PC-3 (cell line): ENCODE measurements at regions not wholly inside any gene's neighbourhood (a gene's known extent, or its start where the extent isn't known, plus 50 kb on each side); places are given as distances from the start of the nearest gene placed in this dataset.
"Not testable (repeated sequence)": the region's sequence is repeated elsewhere in the genome, so short reads cannot be mapped to it uniquely, and the experiment has no call there.

ENCODE experiments used
- ATAC-seq: fragments of 200-7000 bp; cut with Tn5 transposase; 2 replicates; pipeline ENCODE4 v1.9.1; 2020; ENCODE audit warnings: mild to moderate bottlenecking, moderate library complexity
- BruUV-seq: library from RNA; stranded (reverse); fragments of 400-500 nt; replicated peaks from 2 replicates; lab custom pipeline; 2021; lab: Mats Ljungman, UMichigan
- CTCF ChIA-PET: fragments of 300-600 bp; sonication (Branson Sonifier 250); formaldehyde crosslinking; loops from one replicate; lab custom pipeline; 2022; ENCODE audit warnings: antibody characterized with exemption; lab: Charles Lee
- POLR2A ChIA-PET: fragments of 300-600 bp; sonication (Branson Sonifier 250); formaldehyde crosslinking; loops from one replicate; lab custom pipeline; 2022; ENCODE audit warnings: antibody characterized with exemption; ENCODE audit not compliant: unreplicated experiment; lab: Charles Lee
- DNase-seq: peaks from one replicate; pipeline ENCODE4 v3.0.0-alpha.2; 2015
- H2AFZ ChIP-seq: fragments of 300-600 bp; sonication (generic); 2 replicates; pipeline ENCODE4 v1.6.0; 2016; ENCODE audit warnings: antibody characterized with exemption, low read length
- H3F3A ChIP-seq: fragments of 300-600 bp; sonication (generic); one replicate; pipeline ENCODE4 v1.6.0; 2017; ENCODE audit warnings: antibody characterized with exemption, low read length, control low read depth, mild to moderate bottlenecking; ENCODE audit not compliant: unreplicated experiment
- H3K27ac ChIP-seq: fragments of 300-600 bp; sonication (generic); 2 replicates; pipeline ENCODE4 v1.5.1; 2016; ENCODE audit warnings: mild to moderate bottlenecking, low read length
- H3K27me3 ChIP-seq: fragments of 300-600 bp; sonication (generic); 2 replicates; pipeline ENCODE4 v1.6.1; 2016; ENCODE audit warnings: low read length, mixed read lengths
- H3K36me3 ChIP-seq: fragments of 300-600 bp; sonication (generic); 2 replicates; pipeline ENCODE4 v1.6.1; 2016; ENCODE audit warnings: low read depth, mixed run types, low read length, mixed read lengths
- H3K4me1 ChIP-seq: fragments of 300-600 bp; sonication (generic); 2 replicates; pipeline ENCODE4 v1.5.1; 2016; ENCODE audit warnings: low read length; ENCODE audit not compliant: insufficient read depth
- H3K4me2 ChIP-seq: fragments of 300-600 bp; sonication (generic); 2 replicates; pipeline ENCODE4 v1.6.0; 2016; ENCODE audit warnings: low read length
- H3K4me3 ChIP-seq: fragments of 300-600 bp; sonication (generic); 2 replicates; pipeline ENCODE4 v1.5.1; 2016; ENCODE audit warnings: mild to moderate bottlenecking, low read length, mixed read lengths
- H3K79me2 ChIP-seq: fragments of 300-600 bp; sonication (generic); 2 replicates; pipeline ENCODE4 v1.6.1; 2017; ENCODE audit warnings: low read length, mixed read lengths
- H3K9ac ChIP-seq: fragments of 300-600 bp; sonication (generic); 2 replicates; pipeline ENCODE4 v1.6.0; 2016; ENCODE audit warnings: mild to moderate bottlenecking, low read length
- H3K9me2 ChIP-seq: fragments of 300-600 bp; sonication (generic); replicated peaks from 2 replicates; pipeline ENCODE4 v1.6.1; 2016; ENCODE audit warnings: mixed run types, low read length, mixed read lengths
- H3K9me3 ChIP-seq: fragments of 300-600 bp; sonication (generic); 2 replicates; pipeline ENCODE4 v1.6.1; 2016; ENCODE audit warnings: low read length, mixed read lengths
- H4K20me1 ChIP-seq: fragments of 300-600 bp; sonication (generic); 2 replicates; pipeline ENCODE4 v1.6.1; 2016; ENCODE audit warnings: low read length, mixed read lengths
- CTCF ChIP-seq: fragments of 300-600 bp; sonication (generic); conservative IDR thresholded peaks from 2 replicates; pipeline ENCODE4 v1.5.1; 2017; ENCODE audit warnings: antibody characterized with exemption, low read depth, mild to moderate bottlenecking, low read length
- EZH2 ChIP-seq: fragments of 300-600 bp; sonication (generic); IDR thresholded peaks from one replicate; pipeline ENCODE4 v1.6.1; 2017; ENCODE audit warnings: antibody characterized with exemption, mild to moderate bottlenecking, low read length; ENCODE audit not compliant: unreplicated experiment
- EZH2phosphoT487 ChIP-seq: fragments of 300-600 bp; sonication (generic); IDR thresholded peaks from 2 replicates; pipeline ENCODE4 v1.6.1; 2018; ENCODE audit warnings: mild to moderate bottlenecking, antibody characterized with exemption, low read length, borderline replicate concordance
- intact Hi-C: fragments of 100-400 bp; cut with micrococcal nuclease; formaldehyde crosslinking; loops from 2 replicates; pipeline ENCODE4 v1.9.0; 2023

DNA sequence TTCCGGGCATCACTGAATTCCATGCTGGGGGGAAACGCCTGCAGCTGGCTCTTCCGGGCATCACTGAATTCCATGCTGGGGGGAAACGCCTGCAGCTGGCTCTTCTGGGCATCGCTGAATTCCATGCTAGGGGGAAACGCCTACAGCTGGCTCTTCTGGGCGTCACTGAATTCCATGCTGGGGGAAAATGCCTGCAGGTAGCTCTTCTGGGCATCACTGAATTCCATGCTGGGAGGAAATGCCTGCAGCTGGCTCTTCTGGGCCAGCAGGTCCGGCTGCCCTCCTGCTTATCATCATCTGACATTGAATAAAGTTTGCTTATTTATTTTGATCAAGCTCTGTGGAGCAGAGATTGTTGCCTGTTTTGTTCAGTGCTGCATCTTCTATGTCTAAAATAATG lies 355.1 kb downstream of the SMOC2 start:
- Histone ChIP-seq H2AFZ (no peak overlapping the region), H3K4me2 (no peak overlapping the region), H3K27me3 (no peaks in the 10 kb centered on the region), H3K4me1 (no peaks in the 10 kb centered on the region), H3K36me3 (no peaks in the 10 kb centered on the region), H3K9me3 (no peaks in the 10 kb centered on the region), H3K9ac (no peak overlapping the region), H3K9me2 (no peaks in the 10 kb centered on the region), H3F3A (no peaks in the 10 kb centered on the region), H3K79me2 (no peaks in the 10 kb centered on the region), H4K20me1 (no peaks in the 10 kb centered on the region), H3K27ac (no peak overlapping the region), H3K4me3 (no peak overlapping the region)
- BruUV-seq = no TSS peak
- intact Hi-C loops = no loop called here
- ChIA-PET CTCF (no interaction called here), POLR2A (no interaction called here)
- DNase-seq = no peak
- no peak for ATAC-seq
- TF ChIP-seq EZH2 = no peak
- TF ChIP-seq EZH2phosphoT487 = no peak
- no peak for TF ChIP-seq CTCF

- H4K20me1 ChIP-seq, ATAC-seq, H3K79me2 ChIP-seq, H3K9ac ChIP-seq, H3F3A ChIP-seq, H3K4me3 ChIP-seq, DNase-seq, H3K4me1 ChIP-seq, H3K9me2 ChIP-seq, intact Hi-C loops, BruUV-seq, H3K9me3 ChIP-seq, H3K27me3 ChIP-seq, H2AFZ ChIP-seq, H3K4me2 ChIP-seq, H3K27ac ChIP-seq, H3K36me3 ChIP-seq, CTCF ChIA-PET, POLR2A ChIA-PET: not testable (repeated sequence)
Observed at GRCh38 chr6:168795611-168796010, 354.6 kb downstream of the SMOC2 start.

DNA sequence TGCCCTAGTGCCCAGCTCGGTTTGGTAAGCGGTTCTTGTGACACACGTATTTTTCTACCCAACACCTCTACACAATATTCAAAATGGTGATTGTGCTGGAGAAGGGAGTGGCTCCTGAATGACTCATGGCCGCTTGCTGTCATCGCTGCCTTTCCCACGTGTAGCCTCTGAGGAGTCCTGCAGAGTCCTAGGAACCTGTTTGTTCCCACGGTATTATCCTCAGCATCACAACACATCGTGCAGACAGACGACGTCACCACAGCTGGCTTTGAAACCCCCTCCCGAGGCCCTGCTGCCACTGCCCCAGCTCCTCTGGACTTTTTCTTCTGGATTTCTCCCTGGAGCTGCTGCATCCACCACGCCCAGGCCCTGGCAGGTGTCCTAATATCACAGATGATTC lies 353.5 kb downstream of the SMOC2 start:
- Histone ChIP-seq H3K36me3 (no peaks in the 10 kb centered on the region), H3F3A (no peaks in the 10 kb centered on the region), H3K79me2 (no peaks in the 10 kb centered on the region), H4K20me1 (no peaks in the 10 kb centered on the region), H3K9me3 (no peaks in the 10 kb centered on the region), H3K4me2 (no peak overlapping the region), H3K27me3 (no peaks in the 10 kb centered on the region), H2AFZ (no peak overlapping the region), H3K9me2 (no peaks in the 10 kb centered on the region), H3K27ac (no peak overlapping the region), H3K9ac (no peak overlapping the region), H3K4me1 (no peaks in the 10 kb centered on the region), H3K4me3 (no peak overlapping the region)
- CTCF ChIA-PET = no interaction called here
- POLR2A ChIA-PET = no interaction called here
- BruUV-seq = no TSS peak
- intact Hi-C loops = no loop called here
- DNase-seq = no peak
- TF ChIP-seq CTCF (no peak), EZH2phosphoT487 (no peak), EZH2 (no peak)
- ATAC-seq = no peak
